ENCODE measurements at regions not wholly inside any gene's neighbourhood (a gene's known extent, or its start where the extent isn't known, plus 50 kb on each side); places are given as distances from the start of the nearest gene placed in this dataset.

DNA sequence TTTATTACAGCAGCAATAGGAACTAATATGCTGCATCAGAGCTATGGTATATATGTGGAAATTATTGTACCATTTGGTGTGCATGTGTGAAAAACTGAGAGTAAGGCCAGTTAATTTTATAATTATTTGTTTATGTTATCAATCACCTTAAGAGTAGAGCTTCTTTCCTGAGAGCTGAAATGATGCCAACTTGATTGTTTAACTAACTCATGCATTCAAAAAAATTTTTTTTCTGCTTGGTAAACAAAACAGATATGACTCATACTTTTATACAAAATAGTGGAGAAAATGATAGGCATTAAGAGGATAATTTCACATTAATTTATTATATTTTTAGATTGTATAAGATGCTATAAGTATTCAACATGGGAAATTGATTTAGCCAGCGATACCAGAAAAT, 622.7 kb downstream of the RAPGEF2 start:
- TF ChIP-seq CTCF (IDR thresholded peaks at IDR 0.05): no peak
- TF ChIP-seq ZFX (IDR thresholded peaks at IDR 0.05; ENCODE audit: borderline replicate concordance): no peak

All from 22Rv1 (cell line).